GM18870 (cell line): ENCODE measurements at regions not wholly inside any gene's neighbourhood (a gene's known extent, or its start where the extent isn't known, plus 50 kb on each side); places are given as distances from the start of the nearest gene placed in this dataset.

Source experiments
- ATAC-seq: cut with Tn5 transposase; IDR thresholded peaks from one replicate; pipeline ENCODE4 v1.9.1; 2021; ENCODE audit warnings: moderate library complexity; ENCODE audit not compliant: unreplicated experiment

- no peak for ATAC-seq
Measured at GRCh38 chr14:97539884-97540283, 742.7 kb downstream of the VRK1 start.

- ATAC-seq: no peak
Measured at GRCh38 chr14:97543221-97543620, 746.0 kb downstream of the VRK1 start.

GRCh38 chr14:97543816-97544215 lies 746.6 kb downstream of the VRK1 start:
- no peak for ATAC-seq

- no peak for ATAC-seq
Measured at GRCh38 chr14:97544571-97544970, 747.4 kb downstream of the VRK1 start.

- no peak for ATAC-seq
Measured at GRCh38 chr14:97546491-97547230, 749.5 kb downstream of the VRK1 start.

- no peak for ATAC-seq
Measured at GRCh38 chr14:97550463-97550862, 753.3 kb downstream of the VRK1 start.

- ATAC-seq: no peak
Measured at GRCh38 chr14:97554597-97554996, 757.4 kb downstream of the VRK1 start.

GRCh38 chr14:97564334-97564733 lies 767.2 kb downstream of the VRK1 start:
- ATAC-seq: no peak

- ATAC-seq: no peak
Measured at GRCh38 chr14:97571201-97571600, 774.0 kb downstream of the VRK1 start.

GRCh38 chr14:97571866-97572555 lies 774.8 kb downstream of the VRK1 start:
- ATAC-seq: no peak

GRCh38 chr14:97572583-97573458 lies 775.6 kb downstream of the VRK1 start:
- no peak for ATAC-seq

GRCh38 chr14:97575677-97576076 lies 778.5 kb downstream of the VRK1 start:
- ATAC-seq: no peak

GRCh38 chr14:97578982-97579548 lies 781.9 kb downstream of the VRK1 start:
- ATAC-seq: no peak

- ATAC-seq: no peak
Measured at GRCh38 chr14:97581016-97581415, 783.8 kb downstream of the VRK1 start.

GRCh38 chr14:97582022-97582421 lies 784.8 kb downstream of the VRK1 start:
- ATAC-seq: no peak

GRCh38 chr14:97584528-97584927 lies 787.3 kb downstream of the VRK1 start:
- no peak for ATAC-seq

GRCh38 chr14:97592341-97592980 lies 795.3 kb downstream of the VRK1 start:
- no peak for ATAC-seq

GRCh38 chr14:97594306-97594705 lies 797.1 kb downstream of the VRK1 start:
- no peak for ATAC-seq

GRCh38 chr14:97602438-97603117 lies 805.4 kb downstream of the VRK1 start:
- ATAC-seq: no peak

GRCh38 chr14:97603201-97603600 lies 806.0 kb downstream of the VRK1 start:
- no peak for ATAC-seq
